ENCODE measurements at regions not wholly inside any gene's neighbourhood (a gene's known extent, or its start where the extent isn't known, plus 50 kb on each side); places are given as distances from the start of the nearest gene placed in this dataset.

DNA sequence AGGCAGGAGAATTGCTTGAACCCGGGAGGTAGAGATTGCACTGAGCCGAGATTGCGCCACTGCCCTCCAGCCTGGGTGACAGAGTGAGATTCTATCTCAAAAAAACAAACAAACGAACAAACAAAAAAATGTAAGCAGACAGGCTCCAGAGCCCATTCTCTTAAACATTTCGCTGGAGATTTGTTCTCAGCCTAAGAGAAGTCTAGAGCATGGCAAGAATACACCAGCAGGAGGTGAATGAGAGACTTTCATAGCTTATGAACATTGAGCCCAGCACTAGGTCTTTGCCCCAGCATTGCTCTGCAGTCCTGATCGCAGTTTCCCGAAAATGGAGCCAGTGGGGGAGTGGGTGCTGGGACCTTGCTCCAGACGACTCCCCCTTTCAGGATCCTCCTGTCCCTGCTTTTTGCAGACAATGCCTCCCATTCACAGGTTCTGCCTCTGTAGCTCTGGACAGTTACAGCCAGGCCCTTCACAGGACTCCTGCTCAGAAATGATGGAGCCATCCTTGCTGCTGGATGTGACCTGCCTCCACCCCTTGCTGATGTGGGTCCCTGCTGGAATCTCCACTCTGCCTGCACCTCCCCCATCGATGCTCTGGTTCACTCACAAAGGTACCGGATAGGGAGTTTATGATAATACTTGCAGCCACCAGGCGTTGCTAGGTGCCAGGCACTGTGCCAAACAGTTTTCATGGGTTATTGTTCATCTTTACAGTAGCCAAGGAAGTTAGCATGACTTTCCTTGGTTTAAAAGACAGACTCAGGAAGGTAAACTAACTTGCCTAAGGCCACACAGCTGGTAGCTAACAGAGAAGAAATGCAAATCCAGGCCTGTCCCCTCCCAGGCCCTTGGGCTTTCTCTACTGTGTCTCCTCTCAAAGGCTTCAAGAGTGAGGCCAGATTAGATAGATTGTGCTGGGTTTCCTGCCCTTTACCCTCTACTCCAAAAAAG is 329.7 kb upstream of the TLE3 start:
- no peak overlapping the region for H3K9ac ChIP-seq
- no peaks in the 10 kb centered on the region for H3K79me2 ChIP-seq
- no peak overlapping the region for H2AFZ ChIP-seq
- peaks cover 3% of the 10 kb centered on the region for H3K4me1 ChIP-seq
- no peak overlapping the region for H3K27ac ChIP-seq
- no peak overlapping the region for H3K4me2 ChIP-seq (ENCODE audit: low read length)
- no peaks in the 10 kb centered on the region for H3K36me3 ChIP-seq (ENCODE audit: control insufficient read depth, insufficient read depth, low read length)
- TF ChIP-seq, protein P1, sequence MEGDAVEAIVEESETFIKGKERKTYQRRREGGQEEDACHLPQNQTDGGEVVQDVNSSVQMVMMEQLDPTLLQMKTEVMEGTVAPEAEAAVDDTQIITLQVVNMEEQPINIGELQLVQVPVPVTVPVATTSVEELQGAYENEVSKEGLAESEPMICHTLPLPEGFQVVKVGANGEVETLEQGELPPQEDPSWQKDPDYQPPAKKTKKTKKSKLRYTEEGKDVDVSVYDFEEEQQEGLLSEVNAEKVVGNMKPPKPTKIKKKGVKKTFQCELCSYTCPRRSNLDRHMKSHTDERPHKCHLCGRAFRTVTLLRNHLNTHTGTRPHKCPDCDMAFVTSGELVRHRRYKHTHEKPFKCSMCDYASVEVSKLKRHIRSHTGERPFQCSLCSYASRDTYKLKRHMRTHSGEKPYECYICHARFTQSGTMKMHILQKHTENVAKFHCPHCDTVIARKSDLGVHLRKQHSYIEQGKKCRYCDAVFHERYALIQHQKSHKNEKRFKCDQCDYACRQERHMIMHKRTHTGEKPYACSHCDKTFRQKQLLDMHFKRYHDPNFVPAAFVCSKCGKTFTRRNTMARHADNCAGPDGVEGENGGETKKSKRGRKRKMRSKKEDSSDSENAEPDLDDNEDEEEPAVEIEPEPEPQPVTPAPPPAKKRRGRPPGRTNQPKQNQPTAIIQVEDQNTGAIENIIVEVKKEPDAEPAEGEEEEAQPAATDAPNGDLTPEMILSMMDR (IDR thresholded peaks at IDR 0.05), result no peak
- no peak overlapping the region for H3K4me3 ChIP-seq (ENCODE audit: low read depth, low read length)
- H3K9me3 ChIP-seq (ENCODE audit: control insufficient read depth, low read length), result no peaks in the 10 kb centered on the region
- H3K27me3 ChIP-seq (ENCODE audit: control insufficient read depth, insufficient read depth, low read length), result no peaks in the 10 kb centered on the region

DNA sequence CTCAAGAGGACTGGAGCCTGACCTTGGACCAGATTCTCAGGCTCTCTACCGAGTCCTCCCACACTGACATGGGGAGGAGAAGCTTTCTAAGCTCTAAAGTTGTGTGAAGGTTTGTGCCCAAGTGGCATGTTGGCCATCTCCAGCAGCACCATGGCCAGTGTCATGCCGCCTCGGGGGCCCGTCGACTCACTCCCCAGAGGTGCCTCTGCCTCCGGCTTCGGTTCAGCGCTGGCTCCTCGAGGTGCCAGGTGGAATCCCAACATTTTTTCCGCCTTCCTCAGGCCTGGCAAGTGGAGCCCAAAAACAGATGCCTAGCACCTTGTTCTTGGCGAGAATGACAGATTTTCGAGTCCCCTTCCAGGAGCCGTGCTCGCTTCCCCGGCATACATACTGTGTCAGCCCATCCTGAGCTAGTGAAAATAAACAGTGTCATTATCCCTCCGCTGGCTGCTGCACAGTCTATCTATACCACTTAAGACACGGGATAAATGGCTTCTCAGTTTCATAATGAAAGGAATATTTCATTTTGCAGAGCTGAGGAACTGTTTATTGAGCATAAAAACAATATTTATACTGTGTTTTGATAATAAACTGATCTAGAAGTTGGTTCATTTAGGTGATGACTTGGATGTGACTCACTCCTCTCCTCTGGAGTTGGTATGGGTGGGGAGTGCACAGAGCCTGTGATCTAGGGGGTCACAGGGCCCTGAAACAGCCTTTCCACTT is 328.5 kb upstream of the TLE3 start:
- no peak overlapping the region for H3K4me2 ChIP-seq (ENCODE audit: low read length)
- H3K79me2 ChIP-seq, result no peaks in the 10 kb centered on the region
- no peak overlapping the region for H3K4me3 ChIP-seq (ENCODE audit: low read depth, low read length)
- H3K9me3 ChIP-seq (ENCODE audit: control insufficient read depth, low read length), result no peaks in the 10 kb centered on the region
- no peak overlapping the region for H2AFZ ChIP-seq
- no peak overlapping the region for H3K27ac ChIP-seq
- H3K27me3 ChIP-seq (ENCODE audit: control insufficient read depth, insufficient read depth, low read length), result no peaks in the 10 kb centered on the region
- no peak overlapping the region for H3K9ac ChIP-seq
- H3K36me3 ChIP-seq (ENCODE audit: control insufficient read depth, insufficient read depth, low read length), result no peaks in the 10 kb centered on the region
- H3K4me1 ChIP-seq, result peaks cover 3% of the 10 kb centered on the region
- TF ChIP-seq, protein P1 (IDR thresholded peaks at IDR 0.05), result no peak

DNA sequence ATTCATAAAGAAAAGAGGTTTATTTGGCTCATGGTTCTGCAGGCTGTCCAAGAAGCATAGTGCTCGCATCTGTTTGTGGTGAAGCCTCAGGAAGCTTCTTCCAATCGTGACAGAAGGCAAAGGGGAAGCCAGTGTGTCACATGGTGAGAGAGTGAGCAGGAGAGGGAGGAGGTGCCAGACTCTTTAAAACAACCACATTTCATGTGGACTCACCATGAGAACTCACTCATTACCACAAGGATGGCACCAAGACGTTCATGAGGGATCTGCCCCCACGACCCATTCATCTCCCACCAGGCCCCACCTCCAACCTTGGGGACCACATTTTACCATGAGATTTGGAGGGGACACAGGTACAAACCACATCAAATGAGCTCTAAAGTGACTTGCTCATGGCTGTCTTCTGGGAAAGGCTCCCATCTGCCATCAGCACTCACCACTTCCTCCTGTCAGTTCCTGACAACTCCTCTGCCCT is 327.3 kb upstream of the TLE3 start:
- H3K4me1 ChIP-seq, result peaks cover 3% of the 10 kb centered on the region
- H3K36me3 ChIP-seq (ENCODE audit: control insufficient read depth, insufficient read depth, low read length), result no peaks in the 10 kb centered on the region
- no peak overlapping the region for H2AFZ ChIP-seq
- H3K79me2 ChIP-seq, result no peaks in the 10 kb centered on the region
- H3K4me2 ChIP-seq (ENCODE audit: low read length), result no peak overlapping the region
- H3K27me3 ChIP-seq (ENCODE audit: control insufficient read depth, insufficient read depth, low read length), result no peaks in the 10 kb centered on the region
- H3K9ac ChIP-seq, result no peak overlapping the region
- TF ChIP-seq, protein P1 (IDR thresholded peaks at IDR 0.05), result no peak
- no peak overlapping the region for H3K27ac ChIP-seq
- H3K9me3 ChIP-seq (ENCODE audit: control insufficient read depth, low read length), result no peaks in the 10 kb centered on the region
- H3K4me3 ChIP-seq (ENCODE audit: low read depth, low read length), result no peak overlapping the region

DNA sequence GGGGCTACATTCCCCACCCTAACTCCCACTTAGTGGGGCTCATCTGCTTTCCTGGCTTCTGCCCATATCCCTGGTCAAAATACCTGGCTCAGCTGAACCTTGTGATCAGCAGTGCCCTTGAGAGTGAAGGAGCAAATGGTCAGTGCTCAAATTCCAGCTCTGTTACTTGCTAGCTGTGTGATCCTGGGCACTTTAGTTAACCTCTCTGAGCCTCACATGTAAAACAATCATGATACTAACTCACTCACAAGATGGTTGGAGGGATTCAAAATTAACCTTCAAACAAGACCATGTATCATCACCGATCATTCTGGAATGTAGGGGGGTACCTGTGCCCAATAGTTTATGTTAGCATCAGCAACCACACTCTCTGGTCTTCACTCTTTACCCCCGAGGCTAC is 325.6 kb upstream of the TLE3 start:
- Histone ChIP-seq H3K4me1 (peaks cover 3% of the 10 kb centered on the region), H2AFZ (no peak overlapping the region), H3K79me2 (no peaks in the 10 kb centered on the region), H3K9me3 (ENCODE audit: control insufficient read depth, low read length) (no peaks in the 10 kb centered on the region), H3K4me2 (ENCODE audit: low read length) (no peak overlapping the region), H3K4me3 (ENCODE audit: low read depth, low read length) (no peak overlapping the region), H3K36me3 (ENCODE audit: control insufficient read depth, insufficient read depth, low read length) (no peaks in the 10 kb centered on the region), H3K27ac (no peak overlapping the region), H3K9ac (no peak overlapping the region), H3K27me3 (ENCODE audit: control insufficient read depth, insufficient read depth, low read length) (no peaks in the 10 kb centered on the region)
- TF ChIP-seq, protein P1 (IDR thresholded peaks at IDR 0.05), result no peak

Data from parathyroid adenoma (tissue), 2 donors.